ENCODE measurements at regions not wholly inside any gene's neighbourhood (a gene's known extent, or its start where the extent isn't known, plus 50 kb on each side); places are given as distances from the start of the nearest gene placed in this dataset. TPM values are rescaled to one million over a fixed set of nuclear protein-coding genes. Genes with fewer than 3 reads are reported as not detected.

Small RNA genes in the stretch of these regions (small RNA-seq; reads per million reads assigned to genes)
- not detected for gene RNU6-393P

Measured in liver (tissue), 1 donor.